ENCODE measurements at regions not wholly inside any gene's neighbourhood (a gene's known extent, or its start where the extent isn't known, plus 50 kb on each side); places are given as distances from the start of the nearest gene placed in this dataset.
"Not testable (repeated sequence)": the region's sequence is repeated elsewhere in the genome, so short reads cannot be mapped to it uniquely, and the experiment has no call there.

DNA sequence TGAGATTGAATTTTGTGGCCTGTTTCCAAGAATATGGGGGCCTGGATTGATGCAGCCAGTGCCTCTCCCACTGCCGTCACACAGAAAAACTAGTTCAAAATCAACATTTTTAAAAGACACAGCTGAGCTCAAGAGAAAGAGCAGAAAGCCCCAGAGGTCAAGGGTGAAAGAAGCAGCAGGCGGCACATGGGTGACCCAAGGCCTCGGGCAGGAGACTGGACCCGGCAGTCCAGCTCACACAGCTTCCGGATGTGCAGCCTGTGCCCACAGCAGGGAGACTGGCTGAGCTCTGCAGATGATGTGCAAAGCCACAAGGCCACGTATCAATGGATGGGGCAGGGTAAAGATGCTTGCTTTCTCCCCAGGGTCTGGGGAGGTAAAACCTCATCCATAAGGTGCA lies 50.4 kb upstream of the RNF32 start:
- ATAC-seq (no peak), DNase-seq (no peak)
- intact Hi-C loops (cut with micrococcal nuclease) = no loop called here

DNA sequence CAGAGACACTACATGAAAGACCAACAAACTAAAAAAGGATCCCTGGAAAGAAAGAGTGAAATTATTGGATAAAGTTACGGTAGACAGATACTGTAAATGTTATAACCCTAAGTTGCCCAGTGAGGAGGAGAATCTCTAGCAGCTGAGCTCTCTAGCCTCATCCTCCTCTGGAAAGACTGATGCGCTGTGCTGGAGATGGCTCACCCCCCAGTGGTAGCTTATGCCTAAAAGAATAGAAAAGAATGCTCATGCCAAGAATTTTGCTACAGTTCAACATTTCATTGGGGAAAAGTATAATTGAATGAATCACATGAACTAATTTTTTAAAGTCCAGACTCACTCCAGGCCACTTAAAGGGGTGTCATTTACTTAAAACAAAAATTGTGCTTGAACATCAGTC lies 50.8 kb upstream of the RNF32 start:
- no peak for DNase-seq
- no peak for ATAC-seq
- intact Hi-C loops (cut with micrococcal nuclease) = no loop called here

DNA sequence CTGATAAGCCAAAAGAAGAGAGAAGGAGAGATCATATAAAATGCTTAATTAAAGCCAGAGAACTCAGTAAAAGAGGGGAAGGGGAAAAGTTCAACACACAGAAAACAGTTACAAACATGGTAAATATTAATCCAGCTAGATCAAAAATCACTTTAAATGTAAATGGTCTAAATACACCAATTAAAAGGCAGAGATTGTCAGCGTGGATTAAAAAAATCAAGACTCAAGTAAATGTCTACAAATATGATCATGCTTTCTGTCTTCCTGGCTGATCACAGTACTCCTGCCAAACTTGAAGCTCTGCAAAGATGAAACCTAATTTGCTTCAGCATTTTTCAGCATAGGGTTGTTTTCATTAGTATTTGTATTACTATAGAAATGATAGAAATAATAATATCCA lies 54.6 kb upstream of the RNF32 start:
- no peak for ATAC-seq
- intact Hi-C loops (cut with micrococcal nuclease) = no loop called here
- DNase-seq = no peak

DNA sequence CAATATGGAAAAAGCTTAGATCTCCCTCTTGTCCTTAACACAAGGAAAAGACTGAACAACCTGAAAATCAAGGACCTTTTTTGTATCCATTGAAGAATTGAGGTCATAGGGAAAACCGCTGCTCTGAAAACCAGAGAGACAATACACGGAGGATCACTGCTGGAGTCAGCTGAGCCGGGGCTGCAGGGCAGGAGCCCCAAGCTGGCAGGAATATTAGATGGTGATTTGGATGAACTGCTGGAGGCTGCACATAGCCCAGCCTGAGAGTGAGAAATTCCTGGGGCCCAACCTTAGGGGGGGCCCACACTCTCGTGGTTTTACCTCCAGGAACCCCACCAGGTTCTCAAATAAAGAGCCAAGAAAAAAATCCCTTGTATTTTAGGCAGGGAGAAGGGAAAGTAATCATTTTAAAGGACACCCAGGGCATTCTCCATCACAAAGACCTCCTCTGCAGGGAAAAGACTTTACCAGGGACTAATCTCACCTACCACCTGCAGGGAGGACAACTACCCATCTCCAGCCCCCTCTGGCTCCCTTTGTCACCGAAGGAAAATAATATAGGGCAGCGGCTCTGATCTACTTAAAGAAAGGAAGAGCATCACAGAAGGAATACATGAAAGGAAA lies 55.4 kb upstream of the RNF32 start:
- no peak for ATAC-seq
- DNase-seq = no peak
- intact Hi-C loops (cut with micrococcal nuclease) = no loop called here

DNA sequence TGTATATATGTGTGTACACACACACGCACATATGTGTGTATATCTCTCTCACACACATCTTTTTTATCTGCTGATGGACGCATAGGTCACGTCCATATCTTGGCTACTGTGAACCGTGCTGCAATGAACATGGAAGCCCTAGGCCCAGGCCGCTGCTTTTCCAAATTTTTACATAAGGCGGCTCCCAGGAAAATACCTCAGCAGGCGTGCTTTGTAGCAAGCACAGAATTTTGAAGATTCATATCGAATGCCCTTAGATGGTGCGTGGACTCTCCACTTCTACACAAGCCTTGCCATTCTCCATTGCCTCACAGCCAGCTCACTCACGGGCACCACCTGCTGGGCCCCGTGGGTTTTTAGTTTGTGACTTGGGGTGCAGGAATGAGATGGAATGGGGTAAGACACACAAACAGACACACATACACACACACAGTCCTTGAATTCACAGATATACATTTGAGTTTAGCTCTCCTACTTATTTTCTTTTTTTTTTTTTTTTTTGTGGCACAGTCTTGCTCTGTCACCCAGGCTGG lies 57.9 kb upstream of the RNF32 start:
- no peak for ATAC-seq
- intact Hi-C loops (cut with micrococcal nuclease) = no loop called here
- no peak for DNase-seq

DNA sequence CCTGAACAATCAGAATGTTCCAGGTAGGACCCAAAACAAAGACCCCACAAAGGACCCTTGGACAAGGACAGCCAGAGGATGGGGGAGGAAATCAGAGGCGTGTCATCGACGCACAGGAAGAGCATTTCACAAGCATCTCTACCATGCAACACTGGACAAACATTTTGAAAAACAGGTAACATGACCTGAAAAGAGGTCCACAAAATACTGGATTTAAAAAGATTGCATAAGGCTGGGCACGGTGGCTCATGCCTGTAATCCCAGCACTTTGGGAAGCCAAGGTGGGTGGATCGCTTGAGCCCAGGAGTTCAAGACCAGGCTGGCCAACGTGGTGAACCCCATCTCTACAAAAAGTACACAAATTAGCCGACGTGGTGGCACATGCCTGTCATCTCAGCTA lies 60.5 kb upstream of the RNF32 start:
- intact Hi-C loops (cut with micrococcal nuclease) = no loop called here
- no peak for ATAC-seq
- no peak for DNase-seq

DNA sequence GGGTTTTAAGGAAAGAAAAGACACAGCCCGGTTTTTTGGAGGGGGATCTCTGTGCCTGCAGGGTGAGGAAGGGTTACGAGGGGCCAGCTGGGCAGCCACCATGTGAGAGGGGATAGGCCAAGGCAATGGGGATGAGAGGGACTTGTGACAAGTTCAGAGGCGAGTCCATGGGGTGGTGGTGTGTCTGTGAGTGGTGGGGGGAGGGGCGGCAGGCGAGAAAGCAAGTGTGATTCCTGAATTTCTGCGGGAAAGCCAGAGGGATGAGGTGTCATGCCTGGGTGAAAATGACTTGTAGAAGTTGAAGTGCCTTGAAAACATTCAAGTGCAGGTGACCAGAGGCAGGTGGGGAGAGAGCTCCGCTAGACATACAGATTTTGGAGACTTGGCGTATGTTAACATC lies 61.0 kb upstream of the RNF32 start:
- ATAC-seq (no peak), DNase-seq (no peak)
- intact Hi-C loops (cut with micrococcal nuclease) = no loop called here

DNA sequence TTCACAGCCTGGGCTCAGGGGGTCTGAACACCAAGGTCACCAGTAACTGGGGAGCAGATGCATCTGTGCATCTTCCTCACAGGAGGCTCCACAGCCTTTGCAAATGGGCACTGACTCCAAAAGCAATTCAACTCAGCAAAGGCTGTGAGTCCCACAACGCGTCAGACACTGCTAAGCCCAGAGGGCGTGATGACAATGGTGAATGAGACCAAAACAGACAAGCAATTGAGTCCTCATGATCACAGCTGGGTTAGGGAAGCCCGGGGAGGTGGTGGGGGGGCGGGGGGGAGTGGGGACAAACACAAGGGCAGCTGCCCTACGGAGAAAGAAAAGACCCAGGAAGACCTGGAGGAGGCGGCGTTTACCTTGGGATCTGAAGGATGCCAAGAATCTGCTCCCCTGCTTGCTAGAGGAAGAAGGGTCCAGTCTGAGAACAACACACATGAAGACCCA lies 61.6 kb upstream of the RNF32 start:
- intact Hi-C loops (cut with micrococcal nuclease) = no loop called here
- ATAC-seq = no peak
- no peak for DNase-seq

DNA sequence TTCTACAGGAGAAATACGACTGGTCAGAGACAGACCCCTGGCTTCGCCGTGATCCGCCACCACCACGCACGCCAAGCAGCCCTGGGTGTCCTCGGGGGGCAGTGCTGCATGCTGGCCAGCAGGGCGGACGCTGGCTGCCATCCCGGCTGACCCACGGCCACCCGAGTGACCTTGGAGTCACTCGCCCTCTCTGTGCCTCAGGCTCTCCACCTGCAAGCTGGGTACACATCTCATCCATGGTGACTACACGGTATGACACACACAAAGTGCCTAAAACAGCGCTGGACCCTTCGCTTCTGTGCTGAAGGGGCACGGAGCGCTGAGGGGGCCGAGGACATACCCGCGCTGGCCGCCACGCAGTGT lies 62.0 kb upstream of the RNF32 start:
- ATAC-seq = no peak
- no peak for DNase-seq
- intact Hi-C loops (cut with micrococcal nuclease) = no loop called here

DNA sequence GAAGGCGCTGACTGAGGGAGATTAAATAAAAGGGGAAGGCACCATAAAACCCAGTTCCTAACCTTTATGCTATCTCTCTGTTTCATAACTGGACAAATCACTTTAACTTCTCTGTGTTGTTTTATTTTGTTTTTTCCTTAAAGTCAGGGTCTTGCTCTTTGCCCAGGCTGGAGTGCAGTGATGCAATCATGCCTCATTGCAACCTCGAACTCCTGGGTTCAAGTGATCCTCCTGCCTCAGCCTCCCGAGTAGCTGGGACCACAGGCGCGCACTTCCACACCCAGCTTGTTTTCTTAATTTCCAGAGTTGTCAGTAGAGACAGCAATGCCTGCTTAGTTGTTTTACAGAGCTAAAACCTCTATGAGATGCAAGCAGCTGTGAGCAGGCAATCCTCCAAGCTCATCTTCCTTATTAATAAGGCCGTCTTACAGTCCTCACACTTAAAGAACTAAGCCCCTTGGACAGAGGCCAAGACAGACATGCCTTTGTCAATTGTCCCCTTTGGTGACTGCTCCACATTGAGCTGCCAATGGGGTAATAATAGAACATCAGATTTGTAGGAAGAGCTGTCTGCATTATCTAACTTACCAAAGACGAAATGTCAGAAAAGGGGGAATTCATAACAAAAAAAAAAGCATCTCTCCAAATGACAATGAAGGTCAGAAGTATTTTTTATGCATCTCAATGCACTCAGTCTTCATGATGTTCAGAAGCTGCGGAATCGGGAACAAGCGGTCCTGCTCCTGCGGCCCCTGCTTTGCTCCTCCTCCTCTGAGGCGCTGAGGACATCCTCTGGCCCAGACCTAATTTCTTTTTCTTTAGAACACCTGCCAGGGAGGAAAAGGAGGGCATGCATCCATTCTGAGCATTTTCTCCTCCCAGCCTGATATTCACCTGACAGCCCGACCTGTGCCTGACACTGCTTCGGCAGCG lies 62.7 kb upstream of the RNF32 start:
- intact Hi-C loops (cut with micrococcal nuclease) = no loop called here
- no peak for ATAC-seq

DNA sequence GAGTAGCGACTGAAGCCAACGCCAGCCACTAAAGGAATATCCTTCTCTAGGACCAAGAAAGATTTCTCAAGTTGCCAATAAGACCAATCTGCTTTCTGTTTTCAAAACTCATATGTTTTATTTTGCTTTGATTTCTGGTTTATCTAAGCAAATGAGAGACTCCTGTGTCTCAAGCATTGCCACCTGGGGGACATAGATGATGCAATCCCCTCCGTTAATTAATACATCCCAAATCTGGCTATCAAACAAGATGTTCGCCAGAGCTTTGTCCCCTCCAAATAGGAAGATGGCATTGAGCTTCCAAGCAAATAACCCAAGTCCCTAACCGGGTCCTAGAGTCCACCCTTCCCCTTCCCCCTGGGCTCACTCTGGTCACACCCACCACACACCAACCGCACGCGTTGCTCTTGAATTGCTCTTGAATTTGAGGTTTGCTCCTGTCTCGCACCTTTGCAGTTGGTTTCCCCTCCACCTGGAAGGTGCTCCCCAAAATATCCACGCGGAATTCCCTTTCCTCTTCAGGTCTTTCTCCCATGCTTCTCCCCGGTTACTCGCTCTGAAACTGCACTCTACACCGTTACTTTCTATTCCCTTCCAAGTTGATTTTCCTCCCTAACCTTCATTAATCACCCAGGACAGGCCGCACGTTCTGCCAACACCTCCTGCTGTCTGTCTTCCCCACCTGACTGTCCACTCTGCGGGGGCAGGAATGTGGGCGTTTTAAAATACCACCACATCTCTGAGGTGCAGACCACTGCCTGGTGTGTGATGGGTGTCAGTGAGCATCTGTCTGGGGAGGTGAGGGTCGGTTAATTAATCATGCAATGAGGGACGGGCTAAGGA lies 64.1 kb upstream of the RNF32 start:
- ATAC-seq (no peak), DNase-seq (no peak)
- intact Hi-C loops (cut with micrococcal nuclease) = no loop called here

More for the DNA sequence above, 62.7 kb upstream of the RNF32 start:
- DNase-seq = no peak

DNA sequence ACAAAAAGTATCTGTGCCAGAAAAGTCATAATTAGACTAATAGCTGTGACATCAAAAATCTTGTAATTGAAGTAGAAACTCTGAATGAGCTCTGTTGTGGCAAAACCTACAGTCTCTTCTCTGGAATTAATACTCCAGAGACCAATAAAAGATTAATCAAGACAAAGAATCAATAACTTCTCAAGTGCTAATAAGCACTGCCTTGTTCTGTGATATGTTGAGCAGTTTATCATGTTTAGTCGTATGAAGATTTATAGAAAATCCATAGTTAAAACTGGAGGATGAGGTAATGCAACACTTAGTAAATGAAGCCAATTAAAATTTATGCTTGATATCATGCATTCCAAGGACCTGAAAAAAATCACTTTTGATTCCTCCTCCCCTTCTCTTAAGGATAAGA lies 72.3 kb upstream of the RNF32 start:
- DNase-seq (no peak), ATAC-seq (no peak)
- intact Hi-C loops (cut with micrococcal nuclease) = no loop called here

DNA sequence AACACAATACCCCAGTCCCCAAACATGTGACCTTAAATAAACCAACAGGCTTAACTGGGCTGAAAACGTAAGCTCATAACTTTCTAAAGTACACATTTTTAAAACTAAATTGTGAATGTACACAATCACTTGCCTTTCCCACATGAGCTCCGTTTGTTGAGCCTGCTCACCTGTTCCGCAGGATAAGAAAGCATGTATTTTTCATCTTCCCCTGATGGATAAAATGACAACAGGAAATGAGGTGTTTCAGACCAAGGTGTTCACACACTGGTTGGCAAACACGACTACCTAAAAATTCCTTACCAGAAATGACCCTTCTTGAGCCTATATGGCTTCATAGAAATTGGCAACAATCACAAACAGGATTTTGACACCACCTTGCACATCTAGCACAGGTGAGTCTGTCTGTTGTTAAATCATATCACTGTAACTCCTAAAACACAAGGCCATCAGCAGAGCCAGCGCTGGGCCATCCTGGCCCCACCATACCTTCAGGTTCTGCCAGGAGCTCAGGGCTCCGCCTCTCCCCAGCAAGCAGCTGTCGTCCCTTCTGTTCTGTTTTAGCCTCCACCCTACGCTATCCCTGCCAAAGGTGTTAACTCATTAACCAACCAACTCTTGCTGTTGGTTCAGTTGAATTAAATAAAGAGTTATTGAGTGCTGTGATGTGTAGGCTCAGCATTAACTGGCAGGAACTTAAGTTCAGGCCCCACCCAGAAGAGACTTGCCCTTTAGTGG lies 73.6 kb upstream of the RNF32 start:
- ATAC-seq (no peak), DNase-seq (no peak)
- intact Hi-C loops (cut with micrococcal nuclease) = no loop called here

DNA sequence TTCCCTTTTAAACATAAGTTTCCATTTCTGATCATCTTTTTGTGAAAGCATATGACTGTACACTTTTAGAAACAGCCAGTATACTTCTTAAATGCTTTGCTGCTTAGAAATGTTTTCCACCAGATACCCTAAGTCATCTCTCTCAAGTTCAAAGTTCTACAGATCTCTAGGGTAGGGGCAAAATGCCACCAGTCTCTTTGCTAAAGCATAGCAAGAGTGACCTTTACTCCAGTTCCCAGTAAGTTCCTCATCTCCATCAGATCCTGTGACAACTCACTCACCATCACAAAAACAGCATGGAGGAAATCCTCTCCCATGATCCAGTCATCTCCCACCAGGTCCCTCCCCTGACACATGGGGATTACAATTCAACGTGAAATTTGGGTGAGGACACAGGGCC lies 75.6 kb upstream of the RNF32 start:
- ATAC-seq; DNase-seq; intact Hi-C loops (cut with micrococcal nuclease): not testable (repeated sequence)

DNA sequence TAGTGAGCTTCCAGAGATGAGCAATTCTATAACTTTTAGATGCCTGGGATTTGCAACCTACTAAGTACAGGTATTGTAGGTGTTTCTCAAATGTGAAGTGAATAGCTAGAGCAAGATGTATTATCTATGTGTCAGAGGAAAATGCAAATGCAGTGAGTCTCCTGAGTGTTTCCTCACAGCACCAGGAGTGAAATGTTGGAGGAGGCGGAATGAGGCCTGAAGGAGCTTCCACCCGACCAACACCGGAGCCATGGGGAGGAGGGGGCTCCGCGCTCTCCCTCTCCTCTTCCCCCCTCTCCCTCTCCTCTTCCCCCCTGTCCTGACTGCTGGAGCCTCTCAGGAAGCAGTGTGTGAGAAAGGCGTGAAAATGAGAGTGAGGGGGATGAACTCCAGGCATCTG lies 79.9 kb upstream of the RNF32 start:
- intact Hi-C loops (cut with micrococcal nuclease) = no loop called here
- DNase-seq = no peak
- no peak for ATAC-seq

DNA sequence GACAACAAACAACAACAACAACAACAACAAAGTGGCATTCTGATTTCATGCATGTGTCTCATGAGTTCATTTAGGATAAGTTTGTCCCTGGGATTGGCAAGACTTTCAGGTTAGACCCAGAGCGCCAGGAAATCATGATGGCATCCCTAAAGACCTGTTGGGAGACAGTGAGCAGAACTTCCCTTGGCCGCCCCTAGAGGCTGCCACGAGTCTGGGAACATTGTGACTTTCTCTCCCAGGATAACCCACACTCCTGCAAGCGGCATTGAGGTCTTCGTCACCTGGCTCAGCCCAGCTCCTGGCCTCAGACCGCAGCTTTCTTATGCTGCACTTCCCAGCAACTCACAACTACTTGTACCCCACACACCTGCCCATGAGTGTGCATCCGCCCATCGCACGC lies 80.5 kb upstream of the RNF32 start:
- ATAC-seq = no peak
- no peak for DNase-seq
- intact Hi-C loops (cut with micrococcal nuclease) = no loop called here

DNA sequence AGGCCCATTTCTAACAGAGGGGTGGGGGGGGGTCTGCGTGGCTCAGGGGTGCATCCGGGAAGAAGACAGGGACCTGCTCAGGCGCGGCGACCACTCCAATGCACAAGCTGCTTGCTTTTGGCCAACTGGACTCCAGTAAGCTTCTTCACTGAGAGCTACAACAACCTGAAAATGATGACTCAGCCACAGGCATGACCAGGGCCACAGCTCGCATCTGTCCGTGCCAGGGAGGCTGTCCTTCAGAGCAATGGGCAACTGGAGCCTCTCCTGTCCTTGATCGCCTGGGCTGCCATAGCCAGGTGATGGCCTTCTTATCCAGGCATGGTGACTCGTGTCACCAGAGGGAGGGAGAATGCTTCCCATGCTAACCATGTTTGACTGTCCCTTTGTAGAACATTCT lies 81.6 kb upstream of the RNF32 start:
- DNase-seq (no peak), ATAC-seq (no peak)
- intact Hi-C loops (cut with micrococcal nuclease) = no loop called here

DNA sequence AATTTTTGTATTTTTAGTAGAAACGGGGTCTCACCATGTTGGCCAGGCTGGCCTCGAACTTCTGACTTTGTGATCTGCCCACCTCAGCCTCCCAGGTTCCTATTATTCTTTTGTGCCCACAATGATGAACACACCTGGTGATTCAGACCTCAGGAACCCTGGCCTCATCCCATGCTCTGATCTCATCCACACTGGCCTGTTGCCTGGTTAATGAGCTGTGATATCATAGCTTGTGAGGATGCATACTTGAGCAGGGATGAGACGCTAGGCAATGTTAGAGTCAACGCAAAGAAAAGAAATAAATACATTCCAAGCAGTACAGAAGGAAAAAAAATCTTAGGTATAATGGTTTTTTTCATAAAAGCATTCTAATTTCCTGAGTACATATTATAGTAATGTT lies 82.4 kb upstream of the RNF32 start:
- ATAC-seq = no peak
- intact Hi-C loops (cut with micrococcal nuclease) = no loop called here

DNA sequence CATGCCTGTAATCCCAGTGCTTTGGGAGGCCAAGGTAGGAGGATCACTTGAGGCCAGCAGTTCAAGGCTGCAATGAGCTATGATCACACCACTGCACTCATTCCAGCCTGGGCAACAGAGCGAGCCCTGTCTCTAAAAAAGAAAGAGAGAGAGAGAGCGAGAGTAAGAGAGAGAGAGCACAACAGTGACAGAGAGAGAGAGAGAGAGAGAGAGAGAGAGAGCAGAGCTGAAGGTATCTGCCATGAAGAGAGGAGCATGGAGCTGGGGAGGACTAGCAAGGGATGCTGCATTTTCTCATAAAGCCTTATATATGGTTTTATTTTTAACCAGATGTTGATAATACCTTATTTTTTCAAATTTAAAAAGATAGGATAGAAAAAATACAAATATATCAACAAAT lies 84.5 kb upstream of the RNF32 start:
- intact Hi-C loops (cut with micrococcal nuclease) = no loop called here
- ATAC-seq (no peak), DNase-seq (no peak)

More for the DNA sequence above, 82.4 kb upstream of the RNF32 start:
- no peak for DNase-seq

Data from left ventricle myocardium superior (tissue), 1 donor.